Kidney epithelial cell (primary cell): ENCODE measurements at regions not wholly inside any gene's neighbourhood (a gene's known extent, or its start where the extent isn't known, plus 50 kb on each side); places are given as distances from the start of the nearest gene placed in this dataset.

Experiments used
- DNase-seq: peaks from one replicate; pipeline ENCODE4 v3.0.0-alpha.2; 2010; ENCODE audit warnings: low read depth
- H3K27me3 ChIP-seq: 2 replicates; pipeline ENCODE4 v1.6.0; 2011; ENCODE audit warnings: low read length; ENCODE audit not compliant: control insufficient read depth, insufficient read depth
- H3K36me3 ChIP-seq: 2 replicates; pipeline ENCODE4 v1.5.1; 2011; ENCODE audit warnings: low read length; ENCODE audit not compliant: control insufficient read depth, insufficient read depth
- H3K4me3 ChIP-seq: 2 replicates; pipeline ENCODE4 v1.5.1; 2011; ENCODE audit warnings: low read depth, mild to moderate bottlenecking, control low read depth, low read length
- TF ChIP-seq, protein P1 (sequence below): IDR thresholded peaks from 2 replicates; pipeline ENCODE4 v1.5.1; 2011; ENCODE audit warnings: mild to moderate bottlenecking, moderate library complexity, low read length, control low read depth, inconsistent platforms; ENCODE audit not compliant: insufficient read depth, poor library complexity, severe bottlenecking

DNA sequence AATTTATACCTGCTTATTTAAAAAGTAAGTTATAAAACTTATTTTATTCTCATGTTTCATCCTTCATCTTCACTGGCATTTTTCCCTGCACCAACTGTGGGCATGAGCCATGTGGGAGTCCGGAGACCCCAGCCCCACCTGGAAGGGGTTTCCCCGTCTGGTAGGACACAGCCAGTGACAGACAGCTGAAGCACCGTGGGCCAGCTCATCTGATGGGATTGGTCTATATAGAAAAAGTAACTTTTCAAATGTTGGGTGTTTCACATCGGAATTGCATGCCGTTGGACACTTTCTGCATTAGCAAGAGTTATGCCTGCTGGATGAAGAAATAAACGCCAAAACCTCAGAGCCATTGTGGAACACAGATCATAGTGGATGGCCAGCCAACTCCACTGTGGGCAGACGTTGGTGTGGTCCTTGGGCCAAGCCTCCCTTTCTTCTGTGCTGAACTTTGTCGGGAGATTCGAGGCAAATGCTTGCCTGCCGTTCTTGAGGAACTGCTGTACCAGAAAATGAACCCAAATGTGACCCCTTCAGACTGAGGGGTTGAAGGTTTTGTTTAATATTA, 1329.3 kb downstream of the TBC1D22A start:
- Histone ChIP-seq H3K4me3 (no peak overlapping the region), H3K36me3 (no peaks in the 10 kb centered on the region), H3K27me3 (no peaks in the 10 kb centered on the region)
- DNase-seq: no peak
- TF ChIP-seq, protein P1, sequence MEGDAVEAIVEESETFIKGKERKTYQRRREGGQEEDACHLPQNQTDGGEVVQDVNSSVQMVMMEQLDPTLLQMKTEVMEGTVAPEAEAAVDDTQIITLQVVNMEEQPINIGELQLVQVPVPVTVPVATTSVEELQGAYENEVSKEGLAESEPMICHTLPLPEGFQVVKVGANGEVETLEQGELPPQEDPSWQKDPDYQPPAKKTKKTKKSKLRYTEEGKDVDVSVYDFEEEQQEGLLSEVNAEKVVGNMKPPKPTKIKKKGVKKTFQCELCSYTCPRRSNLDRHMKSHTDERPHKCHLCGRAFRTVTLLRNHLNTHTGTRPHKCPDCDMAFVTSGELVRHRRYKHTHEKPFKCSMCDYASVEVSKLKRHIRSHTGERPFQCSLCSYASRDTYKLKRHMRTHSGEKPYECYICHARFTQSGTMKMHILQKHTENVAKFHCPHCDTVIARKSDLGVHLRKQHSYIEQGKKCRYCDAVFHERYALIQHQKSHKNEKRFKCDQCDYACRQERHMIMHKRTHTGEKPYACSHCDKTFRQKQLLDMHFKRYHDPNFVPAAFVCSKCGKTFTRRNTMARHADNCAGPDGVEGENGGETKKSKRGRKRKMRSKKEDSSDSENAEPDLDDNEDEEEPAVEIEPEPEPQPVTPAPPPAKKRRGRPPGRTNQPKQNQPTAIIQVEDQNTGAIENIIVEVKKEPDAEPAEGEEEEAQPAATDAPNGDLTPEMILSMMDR: no peak

DNA sequence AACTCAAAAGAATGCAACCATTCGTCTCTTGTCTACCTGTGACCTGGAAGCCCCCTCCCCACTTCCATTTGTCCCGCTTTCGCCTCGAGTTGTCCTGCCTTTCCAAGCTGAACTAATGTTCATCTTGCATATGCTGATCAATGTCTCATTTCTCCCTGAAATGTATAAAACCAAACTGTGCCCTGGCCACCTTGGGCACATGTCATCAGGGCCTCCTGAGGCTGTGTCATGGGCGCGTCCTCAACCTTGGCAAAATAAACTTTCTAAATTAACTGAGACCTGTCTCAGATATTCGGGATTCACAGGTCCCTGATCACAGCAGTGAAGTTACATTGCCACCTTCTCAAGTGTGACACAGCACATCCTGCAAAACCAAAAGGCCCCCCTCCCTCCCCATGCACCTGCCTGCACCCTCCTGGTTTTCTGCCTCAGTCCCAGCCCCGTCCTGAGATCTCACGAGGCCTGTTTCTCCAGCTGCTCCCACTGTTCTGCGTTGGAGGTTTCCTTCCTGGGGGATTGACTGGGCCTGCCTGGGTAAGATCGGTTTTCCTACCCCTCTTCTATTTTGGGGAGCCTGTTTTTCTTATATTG, 1328.7 kb downstream of the TBC1D22A start:
- no peaks in the 10 kb centered on the region for H3K27me3 ChIP-seq
- no peaks in the 10 kb centered on the region for H3K36me3 ChIP-seq
- no peak for DNase-seq
- no peak overlapping the region for H3K4me3 ChIP-seq
- TF ChIP-seq, protein P1: no peak

DNA sequence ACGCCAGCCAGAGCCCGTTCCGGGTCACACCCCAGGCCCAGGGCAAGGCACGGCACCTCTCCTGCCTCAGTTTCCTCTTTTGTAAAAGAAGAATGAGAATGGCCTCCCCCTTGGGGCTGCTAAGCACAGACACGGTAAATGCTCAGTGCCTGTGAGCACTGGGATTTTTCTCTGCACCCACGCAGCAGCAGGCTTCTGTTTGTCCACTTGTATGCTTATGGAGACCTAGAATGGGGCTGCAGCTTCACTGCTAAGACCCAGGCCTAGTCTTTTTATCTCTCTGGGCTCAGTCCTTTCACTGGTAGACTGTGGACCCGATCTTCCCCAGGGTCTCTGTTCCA, 1327.9 kb downstream of the TBC1D22A start:
- TF ChIP-seq, protein P1: no peak
- no peak overlapping the region for H3K4me3 ChIP-seq
- no peaks in the 10 kb centered on the region for H3K27me3 ChIP-seq
- no peak for DNase-seq
- no peaks in the 10 kb centered on the region for H3K36me3 ChIP-seq

DNA sequence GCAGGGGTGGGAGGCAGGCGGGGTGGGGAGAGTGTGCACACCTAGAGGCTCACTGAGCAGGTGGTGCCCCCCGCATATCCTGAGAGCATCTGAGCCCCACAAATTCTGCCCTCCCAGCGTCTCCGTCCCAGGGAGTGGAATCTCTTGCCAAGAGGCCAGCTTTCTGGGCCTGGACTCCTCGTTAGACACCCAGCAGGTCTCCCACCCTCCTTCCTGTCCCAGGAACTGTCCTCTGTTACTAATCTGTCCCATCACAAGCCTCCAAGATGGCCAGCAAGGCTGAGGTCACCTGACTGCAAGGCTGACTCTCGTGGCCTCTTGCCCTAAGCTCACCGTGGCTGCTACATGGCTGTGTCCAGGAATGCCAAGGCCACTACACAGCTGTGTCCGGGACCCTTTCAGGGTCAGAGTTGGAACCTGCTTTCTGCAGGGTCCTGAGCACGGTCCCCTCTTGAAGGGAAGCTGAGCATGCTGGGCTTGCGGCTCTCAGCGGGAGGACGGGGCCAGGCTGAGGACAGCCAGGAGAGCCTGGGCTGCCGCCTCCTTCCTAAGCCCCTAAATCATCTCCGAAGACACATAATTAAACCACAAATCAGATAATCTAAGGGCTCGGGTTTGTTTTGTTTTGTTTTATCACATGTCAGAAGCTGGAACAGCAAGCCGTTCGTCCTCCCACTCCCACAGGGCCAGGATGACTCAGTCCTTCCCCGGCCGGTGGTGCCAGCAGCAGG, 1327.3 kb downstream of the TBC1D22A start:
- no peak for DNase-seq
- TF ChIP-seq, protein P1: no peak
- H3K27me3 ChIP-seq: no peaks in the 10 kb centered on the region
- H3K4me3 ChIP-seq: no peak overlapping the region
- H3K36me3 ChIP-seq: no peaks in the 10 kb centered on the region

DNA sequence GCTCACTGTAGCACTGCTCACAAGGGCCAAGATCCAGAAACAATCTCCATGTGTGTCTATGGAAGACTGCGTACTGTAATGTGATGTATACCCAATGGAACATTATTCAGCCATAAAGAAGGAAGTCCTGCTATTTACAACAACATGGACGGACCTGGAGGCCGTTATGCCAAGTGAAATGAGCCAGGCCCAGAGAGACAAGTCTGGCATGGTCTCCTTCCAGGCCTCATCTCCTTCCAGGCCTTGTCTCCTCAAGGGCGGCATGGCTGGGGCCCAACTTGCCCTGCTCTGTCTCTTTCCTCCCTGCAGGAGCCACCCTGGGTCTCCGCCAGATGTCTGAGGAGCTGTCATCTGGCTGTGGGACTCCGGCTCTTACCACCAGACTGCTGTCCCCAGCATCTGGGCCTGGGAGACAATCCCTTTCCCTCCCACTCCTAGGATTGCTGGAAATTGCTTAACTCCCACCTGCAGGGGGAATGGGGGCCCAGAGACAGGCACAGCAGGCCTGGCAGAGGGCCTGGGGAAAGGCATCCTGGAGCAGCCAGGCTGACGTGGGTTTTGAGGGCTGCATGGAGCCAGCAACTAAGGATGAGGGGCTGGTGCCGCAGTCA, 1326.6 kb downstream of the TBC1D22A start:
- no peak for DNase-seq
- H3K4me3 ChIP-seq: no peak overlapping the region
- H3K36me3 ChIP-seq: no peaks in the 10 kb centered on the region
- no peaks in the 10 kb centered on the region for H3K27me3 ChIP-seq
- TF ChIP-seq, protein P1: no peak
